GM23338 (cell line): ENCODE measurements at regions not wholly inside any gene's neighbourhood (a gene's known extent, or its start where the extent isn't known, plus 50 kb on each side); places are given as distances from the start of the nearest gene placed in this dataset.

Source experiments
- ATAC-seq: fragments of 200-7000 bp; cut with Tn5 transposase; 3 replicates; pipeline ENCODE4 v1.9.1; 2020
- DNase-seq: peaks from one replicate; pipeline ENCODE4 v3.0.0-alpha.2; 2015; ENCODE audit warnings: low spot score
- H2AFZ ChIP-seq: fragments of 200-600 bp; sonication (generic); 2 replicates; pipeline ENCODE4 v1.8.0; 2016; ENCODE audit warnings: antibody characterized with exemption, mild to moderate bottlenecking, moderate library complexity
- H3F3A ChIP-seq: fragments of 200-600 bp; sonication (generic); replicated peaks from 2 replicates; pipeline ENCODE4 v1.8.0; 2017; ENCODE audit warnings: antibody characterized with exemption, mixed run types, low read depth
- H3K27ac ChIP-seq: fragments of 200-600 bp; sonication (generic); 2 replicates; pipeline ENCODE4 v1.6.1; 2016; ENCODE audit warnings: low read depth
- H3K27me3 ChIP-seq: fragments of 200-600 bp; sonication (generic); 2 replicates; pipeline ENCODE4 v1.8.0; 2016; ENCODE audit warnings: mild to moderate bottlenecking, mixed run types, moderate library complexity; ENCODE audit not compliant: insufficient read depth
- H3K36me3 ChIP-seq: fragments of 200-600 bp; sonication (generic); 2 replicates; pipeline ENCODE4 v1.8.0; 2016; ENCODE audit warnings: mild to moderate bottlenecking; ENCODE audit not compliant: insufficient read depth
- H3K4me1 ChIP-seq: fragments of 200-600 bp; sonication (generic); 2 replicates; pipeline ENCODE4 v1.8.0; 2016; ENCODE audit warnings: mild to moderate bottlenecking, moderate library complexity; ENCODE audit not compliant: insufficient read depth
- H3K4me2 ChIP-seq: fragments of 200-600 bp; sonication (generic); 2 replicates; pipeline ENCODE4 v1.7.1; 2017; ENCODE audit warnings: mixed run types
- H3K4me3 ChIP-seq: fragments of 200-600 bp; sonication (generic); 2 replicates; pipeline ENCODE4 v1.6.1; 2016; ENCODE audit warnings: mixed run types
- H3K79me2 ChIP-seq: fragments of 200-600 bp; sonication (generic); replicated peaks from 2 replicates; pipeline ENCODE4 v1.8.0; 2017; ENCODE audit warnings: mild to moderate bottlenecking; ENCODE audit not compliant: insufficient read depth
- H3K9me2 ChIP-seq: fragments of 200-600 bp; sonication (generic); 2 replicates; pipeline ENCODE4 v1.8.0; 2017; ENCODE audit not compliant: insufficient read depth
- H4K20me1 ChIP-seq: fragments of 200-600 bp; sonication (generic); replicated peaks from 2 replicates; pipeline ENCODE4 v1.8.0; 2017; ENCODE audit warnings: mild to moderate bottlenecking; ENCODE audit not compliant: insufficient read depth
- H3K27ac Mint-ChIP-seq: 2 replicates; pipeline ENCODE4 v1.8.0; 2020; ENCODE audit warnings: inconsistent platforms, mild to moderate bottlenecking, moderate library complexity, mixed read lengths
- H3K27me3 Mint-ChIP-seq: 3 replicates; pipeline ENCODE4 v1.8.0; 2022; ENCODE audit warnings: low read depth, mild to moderate bottlenecking, moderate library complexity, mixed read lengths, inconsistent platforms; ENCODE audit not compliant: insufficient read depth, poor library complexity
- H3K36me3 Mint-ChIP-seq: 3 replicates; pipeline ENCODE4 v1.8.0; 2021; ENCODE audit warnings: low read depth, mild to moderate bottlenecking, inconsistent platforms, moderate library complexity, mixed read lengths
- H3K4me1 Mint-ChIP-seq: 3 replicates; pipeline ENCODE4 v1.8.0; 2020; ENCODE audit warnings: mild to moderate bottlenecking, inconsistent platforms, mixed read lengths
- H3K4me3 Mint-ChIP-seq: 3 replicates; pipeline ENCODE4 v1.8.0; 2021; ENCODE audit warnings: moderate library complexity, mild to moderate bottlenecking, inconsistent platforms, mixed read lengths
- H3K9me3 Mint-ChIP-seq: 3 replicates; pipeline ENCODE4 v1.8.0; 2020; ENCODE audit warnings: moderate library complexity, mild to moderate bottlenecking, inconsistent platforms, mixed read lengths
- CTCF ChIP-seq, 2 experiments: fragments of 200-600 bp in 1 of 2; sonication (generic) in 1 of 2; conservative IDR thresholded peaks; 2 replicates each; pipeline versions ENCODE4 v1.5.1 to v1.6.1; 2016 to 2017; ENCODE audit warnings: antibody characterized with exemption in 2 of 2, low read depth in 2 of 2, mild to moderate bottlenecking in 2 of 2, moderate library complexity in 1 of 2
- EZH2 ChIP-seq: fragments of 200-600 bp; sonication (generic); IDR thresholded peaks from one replicate; pipeline ENCODE4 v1.8.0; 2017; ENCODE audit warnings: antibody characterized with exemption, mild to moderate bottlenecking, low read depth; ENCODE audit not compliant: unreplicated experiment
- NANOG ChIP-seq: IDR thresholded peaks from 2 replicates; pipeline ENCODE4 v1.6.1; 2016; ENCODE audit warnings: antibody characterized with exemption, borderline replicate concordance
- STAT1 ChIP-seq: IDR thresholded peaks from one replicate; pipeline ENCODE4 v1.6.1; 2016; ENCODE audit warnings: antibody characterized with exemption; ENCODE audit not compliant: unreplicated experiment
- ZNF331 ChIP-seq: fragments of 250-450 bp; sonication (Bioruptor Pico); IDR thresholded peaks from 2 replicates; pipeline ENCODE4 v1.5.0; 2020; ENCODE audit warnings: low read depth, mild to moderate bottlenecking, moderate library complexity

DNA sequence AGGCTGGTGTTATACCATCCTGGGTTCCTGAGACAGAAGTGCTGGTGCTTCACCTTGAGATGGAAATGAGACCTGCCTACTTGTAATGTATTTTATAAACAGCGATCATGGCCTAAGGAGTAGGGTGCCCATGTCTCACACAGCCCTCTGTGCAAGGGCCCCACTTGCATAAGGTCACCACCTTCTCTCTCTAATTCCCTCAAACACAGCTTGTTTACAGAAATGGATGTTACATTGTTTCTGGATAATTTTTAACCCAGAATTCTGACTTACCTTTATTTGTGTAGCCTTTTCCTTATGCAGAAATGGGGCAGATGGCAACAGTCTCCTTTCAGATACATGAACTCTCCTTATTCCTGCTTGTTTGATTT lies 95.1 kb upstream of the UMPS start:
- no peak overlapping the region; the same call in 2 of the 3 replicates for H3K4me3 Mint-ChIP-seq

GRCh38 chr3:124636101-124636862 lies 94.0 kb upstream of the UMPS start:
- no peaks in the 10 kb centered on the region for H3K79me2 ChIP-seq
- Mint-ChIP-seq H3K4me3 (no peak overlapping the region), H3K27ac (no peak overlapping the region), H3K27me3 (peaks cover 1% of the 10 kb centered on the region), H3K9me3 (no peaks in the 10 kb centered on the region), H3K4me1 (peaks cover 56% of the 10 kb centered on the region), H3K36me3 (no peaks in the 10 kb centered on the region)
- ATAC-seq (peak; percentile 66), DNase-seq (peak; percentile 48)
- no peaks in the 10 kb centered on the region for H4K20me1 ChIP-seq
- peak overlapping the region; percentile 76 for H2AFZ ChIP-seq
- H3F3A ChIP-seq = no peaks in the 10 kb centered on the region
- TF ChIP-seq CTCF (conservative IDR thresholded peaks at IDR 0.05; ENCODE audit: low read depth in 2 of 2) (peak; percentile 21 to 40; a peak in 3 of 4 replicates), ZNF331 (CRISPR knock-in tag) (no peak)
- H3K4me1 ChIP-seq = peaks cover 43% of the 10 kb centered on the region
- H3K27ac ChIP-seq = no peak overlapping the region
- no peaks in the 10 kb centered on the region for H3K36me3 ChIP-seq
- no peaks in the 10 kb centered on the region for H3K27me3 ChIP-seq
- no peak overlapping the region for H3K4me3 ChIP-seq
- H3K4me2 ChIP-seq = peak overlapping the region; percentile 42; the same call in 1 of the 2 replicates
- H3K9me2 ChIP-seq = peaks cover 33% of the 10 kb centered on the region

More for the DNA sequence above, 95.1 kb upstream of the UMPS start:
- Histone ChIP-seq H3K4me3 (peak overlapping the region; percentile 7; the same call in 1 of the 2 replicates), H3F3A (no peaks in the 10 kb centered on the region), H3K79me2 (no peaks in the 10 kb centered on the region), H4K20me1 (no peaks in the 10 kb centered on the region), H3K27me3 (no peaks in the 10 kb centered on the region), H2AFZ (no peak overlapping the region; the same call in 1 of the 2 replicates), H3K4me1 (peaks cover 43% of the 10 kb centered on the region), H3K9me2 (peaks cover 26% of the 10 kb centered on the region; the same call in 1 of the 2 replicates), H3K4me2 (peak overlapping the region; percentile 42), H3K27ac (peak overlapping the region; percentile 47; the same call in 1 of the 2 replicates), H3K36me3 (no peaks in the 10 kb centered on the region)
- Mint-ChIP-seq H3K4me1 (peaks cover 56% of the 10 kb centered on the region), H3K27ac (peak overlapping the region; percentile 4; the same call in 1 of the 2 replicates), H3K9me3 (no peaks in the 10 kb centered on the region), H3K36me3 (no peaks in the 10 kb centered on the region), H3K27me3 (peaks cover 2% of the 10 kb centered on the region)
- no peak for DNase-seq
- TF ChIP-seq EZH2 = no peak
- no peak for TF ChIP-seq CTCF (conservative IDR thresholded peaks at IDR 0.05; ENCODE audit: low read depth in 2 of 2)
- no peak for TF ChIP-seq STAT1
- TF ChIP-seq NANOG = no peak
- ATAC-seq = no peak
